GM18858 (cell line): ENCODE measurements at regions not wholly inside any gene's neighbourhood (a gene's known extent, or its start where the extent isn't known, plus 50 kb on each side); places are given as distances from the start of the nearest gene placed in this dataset.

ENCODE experiments used
- ATAC-seq: cut with Tn5 transposase; IDR thresholded peaks from one replicate; pipeline ENCODE4 v1.9.1; 2021; ENCODE audit not compliant: unreplicated experiment

- ATAC-seq: no peak
Observed at GRCh38 chr6:169937389-169938261, 186.2 kb downstream of the ERMARD start.

- no peak for ATAC-seq
Observed at GRCh38 chr6:169936355-169936975, 185.0 kb downstream of the ERMARD start.

GRCh38 chr6:169935861-169936260, 184.4 kb downstream of the ERMARD start:
- ATAC-seq: no peak

- ATAC-seq: no peak
Observed at GRCh38 chr6:169935348-169935718, 183.9 kb downstream of the ERMARD start.

- no peak for ATAC-seq
Observed at GRCh38 chr6:169934699-169935347, 183.4 kb downstream of the ERMARD start.

DNA sequence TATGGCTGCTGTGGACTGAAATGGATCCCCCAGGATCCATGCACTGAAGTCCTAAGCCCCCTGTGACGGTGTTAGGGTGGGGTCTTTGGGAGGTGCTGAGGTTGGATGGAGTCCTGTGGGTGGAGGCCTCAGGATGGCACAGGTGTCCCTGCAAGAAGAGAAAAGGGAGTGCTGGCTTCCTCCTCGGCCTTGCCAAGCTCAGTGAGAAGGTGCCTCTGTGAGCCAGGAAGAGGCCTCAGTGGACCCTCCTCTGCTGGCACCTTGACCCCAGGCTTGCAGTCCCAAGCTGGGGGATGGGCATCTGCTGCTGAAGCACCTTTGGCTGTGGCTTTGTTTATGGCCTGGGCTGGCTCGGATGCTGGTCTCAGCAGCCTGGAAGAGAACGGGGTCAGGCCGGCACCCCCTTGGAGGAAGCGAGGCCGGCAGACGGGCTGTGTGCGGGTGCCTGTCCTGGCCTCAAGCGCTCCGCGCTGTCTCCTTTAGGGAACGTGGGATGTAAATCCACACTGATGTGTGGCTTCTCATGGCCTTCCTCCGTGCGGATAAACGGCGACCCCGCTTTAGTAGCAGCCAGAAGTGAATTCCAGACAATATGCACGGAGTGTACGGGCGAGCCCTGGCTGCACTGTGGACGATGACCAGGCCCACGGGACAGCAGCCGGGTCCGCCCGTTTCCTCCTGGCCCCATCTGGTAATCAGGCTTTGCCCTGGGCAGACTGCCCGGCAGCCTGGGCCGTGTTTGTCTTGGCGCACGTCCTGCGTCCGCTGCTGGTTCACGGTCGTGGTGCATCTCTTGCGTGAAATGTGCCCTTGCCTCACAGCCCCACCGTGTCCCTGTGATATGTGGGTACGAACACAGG, 182.6 kb downstream of the ERMARD start:
- ATAC-seq: no peak

- ATAC-seq: no peak
Observed at GRCh38 chr6:169933251-169933821, 181.9 kb downstream of the ERMARD start.

GRCh38 chr6:169932491-169932890, 181.1 kb downstream of the ERMARD start:
- ATAC-seq: no peak

- no peak for ATAC-seq
Observed at GRCh38 chr6:169931261-169931660, 179.8 kb downstream of the ERMARD start.

DNA sequence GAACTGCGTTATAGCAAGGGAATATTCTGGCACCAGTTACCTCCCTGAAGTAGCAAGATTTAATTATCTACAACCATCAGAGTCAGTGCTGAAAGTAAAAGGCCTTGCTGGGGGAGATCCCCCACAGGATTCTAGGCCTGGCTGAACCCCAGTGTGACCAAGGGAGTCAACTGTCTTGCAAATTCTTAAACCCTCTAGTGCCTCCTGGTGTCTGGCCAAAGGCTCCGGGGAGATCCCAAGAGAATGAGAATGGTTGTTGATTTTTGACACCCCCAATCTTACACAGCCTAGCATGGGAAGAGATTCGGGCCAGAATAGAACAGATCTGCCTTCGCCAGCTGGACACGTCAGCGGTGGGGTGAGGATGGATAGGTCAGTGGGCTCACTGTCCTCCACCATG, 179.4 kb downstream of the ERMARD start:
- no peak for ATAC-seq

GRCh38 chr6:169927711-169928110, 176.3 kb downstream of the ERMARD start:
- no peak for ATAC-seq

DNA sequence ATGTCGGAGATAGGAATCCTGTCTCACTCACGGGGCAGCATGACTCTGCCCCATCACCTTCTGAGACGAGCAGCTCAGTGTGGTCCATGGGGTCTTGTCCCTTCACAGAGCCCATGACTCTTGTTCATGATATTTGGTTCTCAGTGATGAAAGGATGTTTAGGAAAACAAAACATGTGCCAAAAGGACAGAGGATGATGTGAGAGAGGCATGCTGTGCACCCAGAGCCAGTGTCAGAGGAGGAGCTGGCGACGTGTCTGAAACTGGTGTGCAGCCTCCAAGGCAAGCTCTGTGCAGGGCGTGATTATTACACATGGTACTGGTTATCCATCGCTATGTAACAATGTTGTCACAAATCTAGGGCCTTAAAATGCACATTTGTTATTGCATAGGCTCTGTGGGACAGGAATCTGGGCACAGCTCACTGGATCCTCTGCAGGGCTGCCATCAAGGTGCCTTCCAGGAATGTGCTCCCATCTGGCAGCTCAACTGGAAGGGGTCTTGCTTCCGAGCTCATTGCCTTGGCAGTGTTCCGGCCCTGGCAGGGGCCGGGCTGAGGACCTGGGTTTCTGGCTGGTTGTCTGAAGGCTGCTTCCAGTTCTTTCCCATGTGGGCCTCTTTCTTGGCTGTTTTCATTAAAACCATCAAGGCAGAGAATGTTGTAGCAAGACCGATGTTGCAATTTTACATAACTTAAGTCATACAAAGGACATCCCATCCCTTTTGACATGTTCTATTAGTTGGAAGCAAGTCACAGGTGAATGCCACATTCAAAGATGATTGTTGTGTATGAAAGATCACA, 175.4 kb downstream of the ERMARD start:
- ATAC-seq: no peak

DNA sequence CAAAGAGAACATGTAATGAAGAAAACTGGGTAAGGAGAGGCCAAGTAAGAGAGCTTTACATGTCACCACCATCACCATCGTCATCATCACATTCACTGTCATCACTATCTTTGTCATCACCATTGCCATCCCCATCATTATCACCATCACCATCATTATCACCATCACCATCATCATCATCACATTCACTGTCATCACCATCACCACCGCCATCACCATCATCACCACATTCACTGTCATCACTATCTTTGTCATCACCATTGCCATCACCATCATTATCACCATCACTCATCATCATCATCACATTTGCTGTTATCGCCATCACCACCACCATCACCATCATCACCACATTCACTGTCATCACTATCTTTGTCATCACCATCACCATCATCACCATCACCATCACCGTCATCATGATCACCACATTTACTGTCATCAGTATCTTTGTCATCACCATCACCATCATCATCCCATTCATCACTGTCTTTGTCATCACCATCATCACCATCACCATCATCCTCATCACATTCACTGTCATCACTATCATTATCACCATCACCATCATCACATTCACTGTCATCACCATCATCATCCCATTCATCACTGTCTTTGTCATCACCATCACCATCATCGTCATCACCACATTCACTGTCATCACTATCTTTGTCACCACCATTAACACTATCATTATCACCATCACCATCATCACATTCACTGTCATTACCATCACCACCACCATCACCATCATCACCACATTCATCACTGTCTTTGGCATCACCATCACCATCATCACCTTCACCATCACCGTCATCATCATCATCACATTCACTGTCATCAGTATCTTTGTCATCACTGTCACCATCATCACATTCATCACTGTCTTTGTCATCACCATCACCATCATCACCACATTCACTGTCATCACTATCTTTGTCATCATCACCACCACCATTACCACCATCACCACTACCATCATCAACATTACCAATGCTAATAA, 172.3 kb downstream of the ERMARD start:
- ATAC-seq: no peak

DNA sequence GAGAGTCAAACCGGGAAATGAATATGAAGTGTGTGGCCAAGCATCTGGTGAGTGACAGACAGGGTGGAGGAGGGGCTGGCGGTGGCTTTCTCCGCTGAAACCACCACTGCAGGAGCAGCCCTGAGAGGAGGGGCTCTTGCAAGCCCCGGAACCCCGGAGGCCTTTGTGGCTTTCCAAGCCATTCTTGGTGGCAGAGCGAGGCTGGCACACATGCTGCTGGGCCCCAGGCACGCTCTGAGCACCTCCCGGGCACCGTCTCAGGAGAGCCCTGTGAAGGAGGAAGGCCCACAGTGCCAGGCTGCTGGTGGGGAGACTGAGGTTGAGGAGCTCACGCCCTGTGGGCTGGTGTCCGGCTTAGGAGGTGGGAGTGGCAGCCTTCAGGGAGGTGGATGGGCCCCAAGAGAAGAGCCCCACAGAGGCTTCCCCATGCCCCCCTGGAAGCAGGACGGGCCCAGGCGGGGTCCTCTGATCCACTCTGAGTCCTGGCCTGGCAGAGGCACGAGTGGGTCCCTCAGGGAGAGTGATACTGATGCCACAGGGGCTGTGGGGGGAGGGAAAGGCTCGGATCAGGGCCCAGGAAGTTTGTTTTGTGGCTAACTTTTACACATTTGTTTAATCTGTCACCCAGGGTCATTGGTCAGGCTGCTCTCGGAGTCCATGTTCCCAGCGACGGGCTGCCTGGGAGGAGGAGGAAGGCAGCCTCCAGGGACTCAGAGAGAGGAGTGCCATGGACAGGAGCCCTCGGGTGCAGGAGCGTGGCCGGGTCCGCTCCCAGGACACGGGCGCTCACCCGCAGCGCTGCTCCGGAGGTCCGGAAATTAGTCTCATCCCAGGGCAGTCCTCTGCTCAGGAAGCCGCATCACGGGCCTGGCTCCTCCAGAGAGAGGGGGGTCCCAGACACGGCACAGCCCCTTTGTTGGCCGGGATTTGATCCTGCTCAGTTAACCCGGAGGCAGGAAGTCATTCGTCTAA, 170.7 kb downstream of the ERMARD start:
- no peak for ATAC-seq

DNA sequence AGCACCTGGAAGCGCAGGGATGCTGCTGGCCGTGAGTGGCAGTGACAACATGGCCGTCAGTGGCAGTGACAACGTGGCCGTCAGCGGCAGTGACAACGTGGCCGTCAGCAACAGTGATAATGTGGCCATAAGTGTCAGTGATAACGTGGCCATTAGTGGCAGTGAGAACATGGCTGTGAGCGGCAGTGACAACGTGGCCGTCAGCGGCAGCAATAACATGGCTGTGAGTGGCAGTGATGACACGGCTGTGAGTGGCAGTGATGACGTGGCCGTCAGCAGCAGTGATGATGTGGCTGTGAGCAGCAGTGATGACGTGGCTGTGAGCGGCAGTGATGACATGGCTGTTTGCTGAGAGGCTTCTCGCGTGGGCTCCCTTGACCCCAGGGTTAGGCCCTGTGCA, 169.8 kb downstream of the ERMARD start:
- no peak for ATAC-seq

GRCh38 chr6:169920359-169921020, 169.1 kb downstream of the ERMARD start:
- ATAC-seq: no peak

GRCh38 chr6:169918954-169919549, 167.6 kb downstream of the ERMARD start:
- no peak for ATAC-seq
